HL-60 (cell line): ENCODE measurements at regions not wholly inside any gene's neighbourhood (a gene's known extent, or its start where the extent isn't known, plus 50 kb on each side); places are given as distances from the start of the nearest gene placed in this dataset.

Source experiments
- DNase-seq, 2 experiments: peaks; one replicate each; pipeline ENCODE4 v3.0.0-alpha.2; 2010 to 2020; ENCODE audit warnings: low read depth in 1 of 2, low spot score in 1 of 2
- H3K27ac ChIP-seq: fragments of 250-450 bp; sonication (Bioruptor Pico); replicated peaks from 2 replicates; pipeline ENCODE4 v1.5.1; 2020; ENCODE audit warnings: mild to moderate bottlenecking, moderate library complexity
- H3K27me3 ChIP-seq: fragments of 250-450 bp; sonication (Bioruptor Pico); 2 replicates; pipeline ENCODE4 v1.5.1; 2021; ENCODE audit warnings: mild to moderate bottlenecking, moderate library complexity; ENCODE audit not compliant: insufficient read depth, poor library complexity, severe bottlenecking
- H3K4me3 ChIP-seq: replicated peaks from 2 replicates; pipeline ENCODE4 v1.5.1; 2011; ENCODE audit warnings: mild to moderate bottlenecking, control low read depth, low read length; ENCODE audit not compliant: insufficient read depth
- CTCF ChIP-seq: IDR thresholded peaks from one replicate; pipeline ENCODE4 v1.5.1; 2011; ENCODE audit warnings: low read length, control low read depth, inconsistent platforms; ENCODE audit not compliant: insufficient read depth
- GABPA ChIP-seq: IDR thresholded peaks from 2 replicates; pipeline ENCODE4 v1.6.1; 2012; ENCODE audit warnings: low read depth
- POLR2AphosphoS5 ChIP-seq: IDR thresholded peaks from 2 replicates; pipeline ENCODE4 v1.6.1; 2012; ENCODE audit warnings: low read depth
- REST ChIP-seq: IDR thresholded peaks from 2 replicates; pipeline ENCODE4 v1.6.1; 2012; ENCODE audit warnings: low read depth; ENCODE audit not compliant: insufficient replicate concordance
- SPI1 ChIP-seq: IDR thresholded peaks from 2 replicates; pipeline ENCODE4 v1.6.1; 2012; ENCODE audit warnings: low read depth, mild to moderate bottlenecking, borderline replicate concordance

GRCh38 chr2:16818203-16818556 lies 152.5 kb upstream of the CYRIA start:
- Histone ChIP-seq H3K4me3 (no peak overlapping the region), H3K27ac (no peak overlapping the region), H3K27me3 (no peaks in the 10 kb centered on the region)
- DNase-seq = no peak
- no peak for TF ChIP-seq GABPA
- TF ChIP-seq SPI1 = no peak
- no peak for TF ChIP-seq POLR2AphosphoS5
- no peak for TF ChIP-seq REST
- no peak for TF ChIP-seq CTCF

GRCh38 chr2:16817305-16818202 lies 151.9 kb upstream of the CYRIA start:
- DNase-seq = no peak
- H3K27ac ChIP-seq = no peak overlapping the region
- no peak overlapping the region for H3K4me3 ChIP-seq
- H3K27me3 ChIP-seq = no peaks in the 10 kb centered on the region
- TF ChIP-seq GABPA = no peak
- TF ChIP-seq CTCF = no peak
- TF ChIP-seq SPI1 = no peak
- TF ChIP-seq REST = no peak
- TF ChIP-seq POLR2AphosphoS5 = no peak

GRCh38 chr2:16816522-16816921 lies 150.9 kb upstream of the CYRIA start:
- TF ChIP-seq GABPA (no peak), CTCF (no peak), REST (no peak), SPI1 (no peak), POLR2AphosphoS5 (no peak)
- H3K4me3 ChIP-seq = no peak overlapping the region
- DNase-seq = no peak
- no peaks in the 10 kb centered on the region for H3K27me3 ChIP-seq
- H3K27ac ChIP-seq = no peak overlapping the region
